PC-3 (cell line): ENCODE measurements at regions not wholly inside any gene's neighbourhood (a gene's known extent, or its start where the extent isn't known, plus 50 kb on each side); places are given as distances from the start of the nearest gene placed in this dataset.

Experiments
- ATAC-seq: fragments of 200-7000 bp; cut with Tn5 transposase; 2 replicates; pipeline ENCODE4 v1.9.1; 2020; ENCODE audit warnings: mild to moderate bottlenecking, moderate library complexity
- BruUV-seq: library from RNA; stranded (reverse); fragments of 400-500 nt; replicated peaks from 2 replicates; lab custom pipeline; 2021; lab: Mats Ljungman, UMichigan
- CTCF ChIA-PET: fragments of 300-600 bp; sonication (Branson Sonifier 250); formaldehyde crosslinking; loops from one replicate; lab custom pipeline; 2022; ENCODE audit warnings: antibody characterized with exemption; lab: Charles Lee
- POLR2A ChIA-PET: fragments of 300-600 bp; sonication (Branson Sonifier 250); formaldehyde crosslinking; loops from one replicate; lab custom pipeline; 2022; ENCODE audit warnings: antibody characterized with exemption; ENCODE audit not compliant: unreplicated experiment; lab: Charles Lee
- DNase-seq: peaks from one replicate; pipeline ENCODE4 v3.0.0-alpha.2; 2015
- H2AFZ ChIP-seq: fragments of 300-600 bp; sonication (generic); 2 replicates; pipeline ENCODE4 v1.6.0; 2016; ENCODE audit warnings: antibody characterized with exemption, low read length
- H3F3A ChIP-seq: fragments of 300-600 bp; sonication (generic); one replicate; pipeline ENCODE4 v1.6.0; 2017; ENCODE audit warnings: antibody characterized with exemption, low read length, control low read depth, mild to moderate bottlenecking; ENCODE audit not compliant: unreplicated experiment
- H3K27ac ChIP-seq: fragments of 300-600 bp; sonication (generic); 2 replicates; pipeline ENCODE4 v1.5.1; 2016; ENCODE audit warnings: mild to moderate bottlenecking, low read length
- H3K27me3 ChIP-seq: fragments of 300-600 bp; sonication (generic); 2 replicates; pipeline ENCODE4 v1.6.1; 2016; ENCODE audit warnings: low read length, mixed read lengths
- H3K36me3 ChIP-seq: fragments of 300-600 bp; sonication (generic); 2 replicates; pipeline ENCODE4 v1.6.1; 2016; ENCODE audit warnings: low read depth, mixed run types, low read length, mixed read lengths
- H3K4me1 ChIP-seq: fragments of 300-600 bp; sonication (generic); 2 replicates; pipeline ENCODE4 v1.5.1; 2016; ENCODE audit warnings: low read length; ENCODE audit not compliant: insufficient read depth
- H3K4me2 ChIP-seq: fragments of 300-600 bp; sonication (generic); 2 replicates; pipeline ENCODE4 v1.6.0; 2016; ENCODE audit warnings: low read length
- H3K4me3 ChIP-seq: fragments of 300-600 bp; sonication (generic); 2 replicates; pipeline ENCODE4 v1.5.1; 2016; ENCODE audit warnings: mild to moderate bottlenecking, low read length, mixed read lengths
- H3K79me2 ChIP-seq: fragments of 300-600 bp; sonication (generic); 2 replicates; pipeline ENCODE4 v1.6.1; 2017; ENCODE audit warnings: low read length, mixed read lengths
- H3K9ac ChIP-seq: fragments of 300-600 bp; sonication (generic); 2 replicates; pipeline ENCODE4 v1.6.0; 2016; ENCODE audit warnings: mild to moderate bottlenecking, low read length
- H3K9me2 ChIP-seq: fragments of 300-600 bp; sonication (generic); replicated peaks from 2 replicates; pipeline ENCODE4 v1.6.1; 2016; ENCODE audit warnings: mixed run types, low read length, mixed read lengths
- H3K9me3 ChIP-seq: fragments of 300-600 bp; sonication (generic); 2 replicates; pipeline ENCODE4 v1.6.1; 2016; ENCODE audit warnings: low read length, mixed read lengths
- H4K20me1 ChIP-seq: fragments of 300-600 bp; sonication (generic); 2 replicates; pipeline ENCODE4 v1.6.1; 2016; ENCODE audit warnings: low read length, mixed read lengths
- EZH2 ChIP-seq: fragments of 300-600 bp; sonication (generic); IDR thresholded peaks from one replicate; pipeline ENCODE4 v1.6.1; 2017; ENCODE audit warnings: antibody characterized with exemption, mild to moderate bottlenecking, low read length; ENCODE audit not compliant: unreplicated experiment
- EZH2phosphoT487 ChIP-seq: fragments of 300-600 bp; sonication (generic); IDR thresholded peaks from 2 replicates; pipeline ENCODE4 v1.6.1; 2018; ENCODE audit warnings: mild to moderate bottlenecking, antibody characterized with exemption, low read length, borderline replicate concordance
- intact Hi-C: fragments of 100-400 bp; cut with micrococcal nuclease; formaldehyde crosslinking; loops from 2 replicates; pipeline ENCODE4 v1.9.0; 2023
- TF ChIP-seq, protein P1 (sequence below): fragments of 300-600 bp; sonication (generic); conservative IDR thresholded peaks from 2 replicates; pipeline ENCODE4 v1.5.1; 2017; ENCODE audit warnings: antibody characterized with exemption, low read depth, mild to moderate bottlenecking, low read length

DNA sequence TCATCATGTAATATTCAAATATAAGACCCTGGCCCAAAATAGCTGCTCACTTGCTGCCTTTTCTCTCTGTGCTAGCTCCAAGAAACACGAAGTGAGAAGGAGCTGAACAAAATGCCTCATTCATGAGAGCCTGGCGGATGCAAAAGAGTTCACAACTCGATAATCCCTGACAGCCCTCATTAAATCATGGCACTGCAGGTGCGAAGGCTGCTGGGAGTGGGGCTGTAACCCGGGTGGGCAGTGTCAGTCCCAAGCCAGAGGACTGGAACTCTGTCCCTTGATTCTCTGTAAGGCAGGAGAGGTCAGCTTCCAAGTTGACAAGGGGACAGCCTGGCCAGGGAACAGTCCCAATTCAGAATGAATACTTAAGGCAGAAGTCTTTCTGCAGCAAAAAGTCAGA is 318.5 kb downstream of the CDC5L start:
- H3K27ac ChIP-seq, result no peak overlapping the region
- no peak overlapping the region for H3K9ac ChIP-seq
- TF ChIP-seq EZH2 (no peak), EZH2phosphoT487 (no peak)
- TF ChIP-seq, protein P1, sequence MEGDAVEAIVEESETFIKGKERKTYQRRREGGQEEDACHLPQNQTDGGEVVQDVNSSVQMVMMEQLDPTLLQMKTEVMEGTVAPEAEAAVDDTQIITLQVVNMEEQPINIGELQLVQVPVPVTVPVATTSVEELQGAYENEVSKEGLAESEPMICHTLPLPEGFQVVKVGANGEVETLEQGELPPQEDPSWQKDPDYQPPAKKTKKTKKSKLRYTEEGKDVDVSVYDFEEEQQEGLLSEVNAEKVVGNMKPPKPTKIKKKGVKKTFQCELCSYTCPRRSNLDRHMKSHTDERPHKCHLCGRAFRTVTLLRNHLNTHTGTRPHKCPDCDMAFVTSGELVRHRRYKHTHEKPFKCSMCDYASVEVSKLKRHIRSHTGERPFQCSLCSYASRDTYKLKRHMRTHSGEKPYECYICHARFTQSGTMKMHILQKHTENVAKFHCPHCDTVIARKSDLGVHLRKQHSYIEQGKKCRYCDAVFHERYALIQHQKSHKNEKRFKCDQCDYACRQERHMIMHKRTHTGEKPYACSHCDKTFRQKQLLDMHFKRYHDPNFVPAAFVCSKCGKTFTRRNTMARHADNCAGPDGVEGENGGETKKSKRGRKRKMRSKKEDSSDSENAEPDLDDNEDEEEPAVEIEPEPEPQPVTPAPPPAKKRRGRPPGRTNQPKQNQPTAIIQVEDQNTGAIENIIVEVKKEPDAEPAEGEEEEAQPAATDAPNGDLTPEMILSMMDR, result no peak
- no peaks in the 10 kb centered on the region for H3K27me3 ChIP-seq
- H3K4me2 ChIP-seq, result no peak overlapping the region
- DNase-seq (no peak), ATAC-seq (no peak)
- no peaks in the 10 kb centered on the region for H3K9me3 ChIP-seq
- no peaks in the 10 kb centered on the region for H4K20me1 ChIP-seq
- no peak overlapping the region for H3K4me3 ChIP-seq
- no peaks in the 10 kb centered on the region for H3K9me2 ChIP-seq
- no peaks in the 10 kb centered on the region for H3F3A ChIP-seq
- no peak overlapping the region for H2AFZ ChIP-seq
- no peaks in the 10 kb centered on the region for H3K36me3 ChIP-seq
- ChIA-PET CTCF (no interaction called here), POLR2A (no interaction called here)
- no peaks in the 10 kb centered on the region for H3K79me2 ChIP-seq
- BruUV-seq, result no TSS peak
- intact Hi-C loops, result no loop called here
- H3K4me1 ChIP-seq, result no peaks in the 10 kb centered on the region

DNA sequence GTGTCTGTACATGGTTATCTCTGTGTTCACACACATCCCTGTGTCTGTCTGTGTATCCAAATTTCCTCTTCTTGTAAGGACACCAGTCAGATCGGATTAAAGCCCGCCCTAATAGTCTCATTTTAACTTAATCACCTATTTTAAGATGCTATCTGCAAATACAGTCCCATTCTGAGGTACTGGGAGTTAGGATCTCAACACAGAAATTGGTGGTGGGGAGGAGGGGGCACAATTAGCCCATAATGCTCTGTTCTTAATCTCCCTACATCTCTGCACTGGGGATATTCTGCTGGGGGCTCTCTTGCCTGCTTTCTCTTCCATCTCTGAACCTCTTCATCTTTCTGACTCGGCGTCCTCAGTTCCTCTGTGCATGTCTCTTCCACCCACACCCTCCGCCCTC is 320.7 kb downstream of the CDC5L start:
- Histone ChIP-seq H2AFZ (no peak overlapping the region), H3K9me3 (no peaks in the 10 kb centered on the region), H3K9me2 (no peaks in the 10 kb centered on the region), H3K4me2 (no peak overlapping the region), H4K20me1 (no peaks in the 10 kb centered on the region), H3K4me3 (no peak overlapping the region), H3K36me3 (no peaks in the 10 kb centered on the region), H3F3A (no peaks in the 10 kb centered on the region), H3K27me3 (no peaks in the 10 kb centered on the region), H3K27ac (no peak overlapping the region), H3K79me2 (no peaks in the 10 kb centered on the region), H3K4me1 (no peaks in the 10 kb centered on the region), H3K9ac (no peak overlapping the region)
- no TSS peak for BruUV-seq
- DNase-seq, result no peak
- intact Hi-C loops, result no loop called here
- ChIA-PET CTCF (no interaction called here), POLR2A (no interaction called here)
- ATAC-seq, result no peak
- no peak for TF ChIP-seq EZH2phosphoT487
- no peak for TF ChIP-seq EZH2
- TF ChIP-seq, protein P1, result no peak

DNA sequence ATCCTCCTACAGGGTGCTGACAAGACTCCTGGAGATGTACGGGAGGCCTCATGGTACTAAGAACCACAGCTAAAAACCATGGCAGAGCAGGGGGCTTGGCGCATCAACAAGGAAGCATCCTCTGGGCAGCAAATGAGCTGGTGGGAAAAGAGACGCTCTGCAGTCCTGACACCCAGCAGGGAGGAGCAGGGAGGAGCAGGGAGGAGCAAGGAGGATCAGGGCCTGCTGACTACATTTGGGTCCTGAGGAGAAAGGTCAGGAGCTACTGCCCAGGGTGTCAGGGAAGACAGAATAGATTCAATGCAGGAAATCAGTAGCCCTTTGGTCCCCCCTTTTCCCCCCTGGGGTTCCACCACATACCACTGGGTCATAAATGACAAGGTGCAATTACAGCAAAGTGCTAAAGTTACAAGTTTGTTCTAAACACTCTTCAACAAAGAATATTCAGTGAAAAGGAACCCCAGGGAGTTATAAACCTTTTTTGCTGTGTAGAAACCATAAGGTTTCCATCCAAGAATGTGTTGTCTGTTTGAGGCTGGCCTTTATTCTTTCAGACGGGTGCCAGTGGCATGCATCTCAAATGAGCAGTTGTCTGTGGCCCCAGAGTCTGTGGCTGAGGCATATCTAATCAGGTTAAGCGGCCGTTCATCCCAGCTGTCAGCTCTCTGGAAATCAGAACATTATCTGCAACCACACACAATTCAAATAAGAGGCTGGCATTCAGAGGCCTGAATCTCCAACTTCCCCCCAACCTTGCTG is 325.0 kb downstream of the CDC5L start:
- POLR2A ChIA-PET, result no interaction called here
- no peak overlapping the region for H3K4me3 ChIP-seq
- BruUV-seq, result no TSS peak
- no peak overlapping the region for H3K27ac ChIP-seq
- H3K9ac ChIP-seq, result no peak overlapping the region
- H3K36me3 ChIP-seq, result no peaks in the 10 kb centered on the region
- DNase-seq (no peak), ATAC-seq (no peak)
- no peaks in the 10 kb centered on the region for H3F3A ChIP-seq
- CTCF ChIA-PET, result no interaction called here
- no peaks in the 10 kb centered on the region for H3K9me2 ChIP-seq
- no peaks in the 10 kb centered on the region for H3K9me3 ChIP-seq
- H3K79me2 ChIP-seq, result no peaks in the 10 kb centered on the region
- TF ChIP-seq, protein P1, result no peak
- no peak for TF ChIP-seq EZH2
- TF ChIP-seq EZH2phosphoT487, result no peak
- no peaks in the 10 kb centered on the region for H3K4me1 ChIP-seq
- H3K27me3 ChIP-seq, result 0 out of 2 replicates have a peak, but pooled peaks cover 6% of the 10 kb centered on the region
- no peaks in the 10 kb centered on the region for H4K20me1 ChIP-seq
- no peak overlapping the region for H3K4me2 ChIP-seq
- intact Hi-C loops, result no loop called here
- no peak overlapping the region for H2AFZ ChIP-seq
